H1 (cell line): ENCODE measurements at regions not wholly inside any gene's neighbourhood (a gene's known extent, or its start where the extent isn't known, plus 50 kb on each side); places are given as distances from the start of the nearest gene placed in this dataset.

Experiments
- CTCF ChIA-PET: fragments of 300-600 bp; sonication (Branson Sonifier 250); formaldehyde crosslinking; loops from one replicate; lab custom pipeline; 2021; ENCODE audit not compliant: partially characterized antibody; lab: Charles Lee
- POLR2A ChIA-PET: fragments of 300-600 bp; sonication (Branson Sonifier 250); formaldehyde crosslinking; loops from one replicate; lab custom pipeline; 2021; ENCODE audit warnings: inconsistent platforms; ENCODE audit not compliant: partially characterized antibody; lab: Charles Lee
- DNase-seq, 2 experiments: peaks; one replicate each; pipeline versions ENCODE4 v3.0.0 to v3.0.0-alpha.2; 2010 to 2022; ENCODE audit warnings: low spot score in 2 of 2, low read depth in 1 of 2, mixed read lengths in 1 of 2
- FAIRE-seq: peaks from 2 replicates; lab custom pipeline; 2011; peaks lifted over from hg19 to GRCh38; lab: Jason Lieb, UNC
- H2AFZ ChIP-seq: 2 replicates; pipeline ENCODE4 v1.8.1; 2012; ENCODE audit warnings: low read length, inconsistent platforms
- H2AK5ac ChIP-seq: 2 replicates; pipeline ENCODE4 v1.6.1; 2013; ENCODE audit warnings: low read depth, low read length
- H2BK120ac ChIP-seq: replicated peaks from 2 replicates; pipeline ENCODE3; 2013; ENCODE audit warnings: low read depth, low read length, inconsistent platforms
- H2BK12ac ChIP-seq: 2 replicates; pipeline ENCODE4 v1.6.1; 2013; ENCODE audit warnings: low read depth, low read length
- H2BK15ac ChIP-seq: 2 replicates; pipeline ENCODE4 v1.6.1; 2013; ENCODE audit warnings: low read length
- H2BK20ac ChIP-seq: 2 replicates; pipeline ENCODE4 v1.6.1; 2013; ENCODE audit warnings: low read length
- H2BK5ac ChIP-seq: 2 replicates; pipeline ENCODE4 v1.6.1; 2013; ENCODE audit warnings: low read depth, low read length
- H3K14ac ChIP-seq: 2 replicates; pipeline ENCODE4 v1.6.1; 2013; ENCODE audit warnings: inconsistent platforms; ENCODE audit not compliant: insufficient read length
- H3K18ac ChIP-seq: 2 replicates; pipeline ENCODE4 v1.6.1; 2013; ENCODE audit warnings: low read length; ENCODE audit errors: extremely low read depth
- H3K23ac ChIP-seq: 2 replicates; pipeline ENCODE4 v1.6.1; 2013; ENCODE audit warnings: inconsistent platforms; ENCODE audit not compliant: insufficient read length
- H3K23me2 ChIP-seq: 2 replicates; pipeline ENCODE4 v1.6.1; 2013; ENCODE audit warnings: low read depth, low read length
- H3K27ac ChIP-seq: 2 replicates; pipeline ENCODE4 v1.6.1; 2011; ENCODE audit warnings: low read depth, low read length, inconsistent platforms
- H3K27me3 ChIP-seq, 4 experiments: replicated peaks in 1 of 4; 1 replicate in 1 of 4; 2 replicates in 3 of 4; pipeline versions ENCODE4 v1.6.1 to v1.8.1; 2011 to 2013; ENCODE audit warnings: low read length in 3 of 4, mild to moderate bottlenecking in 3 of 4, inconsistent platforms in 2 of 4, mixed read lengths in 2 of 4, moderate library complexity in 1 of 4; ENCODE audit not compliant: control insufficient read depth in 3 of 4, insufficient read depth in 3 of 4; ENCODE audit errors: extremely low read depth in 1 of 4
- H3K36me3 ChIP-seq, 4 experiments: 2 replicates each; pipeline versions ENCODE4 v1.6.1 to v1.8.1; 2011 to 2013; ENCODE audit warnings: mild to moderate bottlenecking in 4 of 4, low read length in 3 of 4, moderate library complexity in 2 of 4, control low read depth in 1 of 4, inconsistent platforms in 1 of 4; ENCODE audit not compliant: insufficient read depth in 4 of 4, control insufficient read depth in 2 of 4
- H3K4ac ChIP-seq: replicated peaks from 2 replicates; pipeline ENCODE3; 2013; ENCODE audit warnings: low read length, low read depth, mixed read lengths, inconsistent platforms; ENCODE audit not compliant: insufficient read length
- H3K4me1 ChIP-seq, 4 experiments: replicated peaks in 1 of 4; 1 replicate in 1 of 4; 2 replicates in 3 of 4; pipeline versions ENCODE4 v1.6.1 to v1.8.1; 2011 to 2013; ENCODE audit warnings: low read length in 3 of 4, inconsistent platforms in 2 of 4, mixed read lengths in 1 of 4; ENCODE audit not compliant: insufficient read depth in 4 of 4, control insufficient read depth in 3 of 4
- H3K4me2 ChIP-seq, 2 experiments: 2 replicates each; pipeline versions ENCODE4 v1.6.1 to v1.8.1; 2011 to 2013; ENCODE audit warnings: low read depth in 2 of 2, low read length in 2 of 2, control low read depth in 1 of 2, inconsistent platforms in 1 of 2, mild to moderate bottlenecking in 1 of 2; ENCODE audit not compliant: insufficient read depth in 1 of 2
- H3K4me3 ChIP-seq, 4 experiments: fragments of 200-600, 300-600 bp in 1 of 4; sonication (generic), shearing (Covaris generic), sonication (Bioruptor Twin) in 1 of 4; 2 replicates each; pipeline versions ENCODE4 v1.5.1 to v1.8.1; 2011 to 2016; ENCODE audit warnings: low read length in 4 of 4, low read depth in 3 of 4, control low read depth in 2 of 4, inconsistent platforms in 2 of 4, mild to moderate bottlenecking in 2 of 4, mixed read lengths in 1 of 4, moderate library complexity in 1 of 4; ENCODE audit not compliant: insufficient read depth in 2 of 4; ENCODE audit errors: extremely low read depth in 1 of 4
- H3K56ac ChIP-seq: replicated peaks from 2 replicates; pipeline ENCODE3; 2013; ENCODE audit warnings: low read depth, mild to moderate bottlenecking, mixed read lengths, low read length, inconsistent platforms; ENCODE audit not compliant: insufficient read length
- H3K79me1 ChIP-seq: 2 replicates; pipeline ENCODE4 v1.6.1; 2013; ENCODE audit warnings: low read depth, low read length, control low read depth
- H3K79me2 ChIP-seq, 2 experiments: 2 replicates each; pipeline versions ENCODE4 v1.6.1 to v1.8.1; 2012 to 2013; ENCODE audit warnings: low read length in 2 of 2, mild to moderate bottlenecking in 2 of 2, inconsistent platforms in 1 of 2; ENCODE audit not compliant: insufficient read depth in 2 of 2, control insufficient read depth in 1 of 2
- H3K9ac ChIP-seq, 4 experiments: replicated peaks in 1 of 4; 1 replicate in 1 of 4; 2 replicates in 3 of 4; pipeline versions ENCODE4 v1.6.1 to v1.8.1; 2011 to 2013; ENCODE audit warnings: low read depth in 3 of 4, low read length in 3 of 4, control low read depth in 2 of 4, mild to moderate bottlenecking in 2 of 4, moderate library complexity in 2 of 4, inconsistent platforms in 1 of 4; ENCODE audit errors: extremely low read depth in 1 of 4
- H3K9me3 ChIP-seq, 2 experiments: 2 replicates each; pipeline versions ENCODE4 v1.6.1 to v1.8.1; 2012 to 2013; ENCODE audit warnings: mild to moderate bottlenecking in 2 of 2, moderate library complexity in 2 of 2, control low read depth in 1 of 2, inconsistent platforms in 1 of 2, low read depth in 1 of 2, low read length in 1 of 2, mixed read lengths in 1 of 2; ENCODE audit not compliant: insufficient read depth in 2 of 2
- H4K20me1 ChIP-seq, 2 experiments: replicated peaks in 1 of 2; 2 replicates each; pipeline versions ENCODE3 to v1.8.1; 2011 to 2013; ENCODE audit warnings: inconsistent platforms in 2 of 2, low read length in 2 of 2, mild to moderate bottlenecking in 1 of 2; ENCODE audit not compliant: insufficient read depth in 2 of 2, control insufficient read depth in 1 of 2
- H4K5ac ChIP-seq: 2 replicates; pipeline ENCODE4 v1.6.1; 2013; ENCODE audit warnings: low read length, low read depth, mixed read lengths, inconsistent platforms; ENCODE audit not compliant: insufficient read length
- H4K8ac ChIP-seq: 2 replicates; pipeline ENCODE4 v1.8.0; 2013; ENCODE audit warnings: mild to moderate bottlenecking, moderate library complexity, low read length, inconsistent platforms; ENCODE audit not compliant: insufficient read depth; ENCODE audit errors: extremely low read depth
- H4K91ac ChIP-seq: replicated peaks from 2 replicates; pipeline ENCODE3; 2013; ENCODE audit warnings: low read length, mixed read lengths, inconsistent platforms; ENCODE audit not compliant: insufficient read length
- ASH2L ChIP-seq: fragments of 200-600, 300-600 bp; sonication (generic); IDR thresholded peaks from one replicate; pipeline ENCODE4 v1.7.1; 2017; ENCODE audit warnings: low read length
- BRCA1 ChIP-seq: IDR thresholded peaks from 2 replicates; pipeline ENCODE4 v1.6.1; 2012; ENCODE audit warnings: low read depth, low read length, improper control_type of control experiment
- CBX5 ChIP-seq: fragments of 300-800, 300-1000 bp; sonication (generic); IDR thresholded peaks from 2 replicates; pipeline ENCODE4 v1.7.1; 2016; ENCODE audit warnings: antibody characterized with exemption, low read length, low read depth
- E2F6 ChIP-seq: IDR thresholded peaks from 2 replicates; pipeline ENCODE4 v1.6.1; 2012; ENCODE audit warnings: inconsistent platforms
- EZH2 ChIP-seq: fragments of 200-600 bp; sonication (generic); IDR thresholded peaks from 2 replicates; pipeline ENCODE4 v1.7.1; 2012; ENCODE audit warnings: low read depth, mild to moderate bottlenecking, moderate library complexity, low read length, inconsistent platforms; ENCODE audit not compliant: severe bottlenecking
- KDM1A ChIP-seq: fragments of 200-600, 300-600 bp; sonication (generic); IDR thresholded peaks from 2 replicates; pipeline ENCODE4 v1.7.1; 2016; ENCODE audit warnings: mild to moderate bottlenecking, low read length, borderline replicate concordance
- PHF8 ChIP-seq: fragments of 200-600 bp; sonication (generic); conservative IDR thresholded peaks from 2 replicates; pipeline ENCODE4 v1.7.1; 2012; ENCODE audit warnings: low read depth, mild to moderate bottlenecking, inconsistent platforms, low read length, moderate library complexity
- RXRA ChIP-seq: IDR thresholded peaks from 2 replicates; pipeline ENCODE4 v1.6.1; 2011; ENCODE audit warnings: low read depth, mild to moderate bottlenecking, low read length, moderate library complexity; ENCODE audit not compliant: insufficient read depth
- SUZ12 ChIP-seq: fragments of 200-600 bp; sonication (generic); IDR thresholded peaks from 2 replicates; pipeline ENCODE4 v1.6.1; 2012; ENCODE audit warnings: mild to moderate bottlenecking, inconsistent platforms, low read length, moderate library complexity, mixed read lengths
- TAF1 ChIP-seq: IDR thresholded peaks from 2 replicates; pipeline ENCODE4 v1.6.1; 2011; ENCODE audit warnings: mild to moderate bottlenecking, low read depth, low read length
- WGBS, 2 experiments: shearing (Covaris generic) in 1 of 2; methylation state at CpG; one replicate each; pipeline versions ENCODE4 v1.1.6 to v1.1.7; 2013 to 2015; ENCODE audit warnings: low lambda C conversion rate in 2 of 2, mixed read lengths in 2 of 2, inconsistent platforms in 1 of 2, low coverage in 1 of 2, missing lambda C conversion rate in 1 of 2; ENCODE audit not compliant: insufficient replicate concordance in 2 of 2, insufficient coverage in 1 of 2, insufficient read length in 1 of 2; ENCODE audit errors: extremely low coverage in 1 of 2, missing lambda C conversion rate in 1 of 2; 5-methylcytosine and 5-hydroxymethylcytosine counted together

- Histone ChIP-seq H2BK15ac (no peak overlapping the region), H4K5ac (no peak overlapping the region), H3K9me3 (peaks cover 0 to 4% of the 10 kb centered on the region in 2 experiments; a peak in 1 of 4 replicates), H4K20me1 (no peaks in the 10 kb centered on the region), H3K4me3 (no peak overlapping the region), H3K23me2 (no peaks in the 10 kb centered on the region), H3K9ac (no peak overlapping the region), H3K14ac (no peak overlapping the region), H4K8ac (no peak overlapping the region), H3K4me1 (no peaks in the 10 kb centered on the region), H3K27me3 (no peaks in the 10 kb centered on the region), H2BK12ac (no peak overlapping the region), H4K91ac (no peak overlapping the region), H3K4ac (no peak overlapping the region), H2AK5ac (no peak overlapping the region), H3K79me2 (no peaks in the 10 kb centered on the region), H3K79me1 (no peaks in the 10 kb centered on the region), H3K56ac (no peak overlapping the region), H2BK120ac (no peak overlapping the region), H3K18ac (no peak overlapping the region), H3K4me2 (no peak overlapping the region), H2AFZ (no peak overlapping the region), H2BK20ac (no peak overlapping the region), H3K23ac (no peak overlapping the region), H3K36me3 (no peaks in the 10 kb centered on the region), H3K27ac (no peak overlapping the region), H2BK5ac (no peak overlapping the region)
- POLR2A ChIA-PET: no interaction called here
- FAIRE-seq: no peak
- CTCF ChIA-PET: interaction anchor here (1.0 kb wide), 1 partner anchor 10 kb away, joined by 4 read pairs; no protein-coding TSS in a partner anchor
- no peak for DNase-seq
- WGBS, 2 experiments: 52% methylated on average over 2 of the region's 2 CpGs; no CpG with 5 or more reads in 1 of the 2 experiments
- no peak for TF ChIP-seq SUZ12
- no peak for TF ChIP-seq TAF1
- TF ChIP-seq BRCA1: no peak
- no peak for TF ChIP-seq PHF8
- TF ChIP-seq RXRA: no peak
- TF ChIP-seq E2F6: no peak
- TF ChIP-seq KDM1A: no peak
- no peak for TF ChIP-seq ASH2L
- TF ChIP-seq CBX5: no peak
- no peak for TF ChIP-seq EZH2
Measured at GRCh38 chr3:192010490-192010889, 549.5 kb downstream of the PYDC2 start.
